Stomach (tissue), 8 donors: ENCODE measurements at regions not wholly inside any gene's neighbourhood (a gene's known extent, or its start where the extent isn't known, plus 50 kb on each side); places are given as distances from the start of the nearest gene placed in this dataset.

ENCODE experiments used
- DNase-seq, 2 donors: peaks; one replicate each; pipeline versions ENCODE4 v3.0.0 to v3.0.0-alpha.2; 2013 to 2019
- H3K27ac ChIP-seq, 5 donors: fragments of 200-600 bp in 4 of 5; sonication (generic) in 4 of 5; one replicate each; pipeline ENCODE4 v1.5.1; 2013 to 2019; ENCODE audit warnings: mild to moderate bottlenecking in 1 of 5, moderate library complexity in 1 of 5
- H3K27me3 ChIP-seq, 3 donors: fragments of 200-600 bp; sonication (generic); one replicate each; pipeline ENCODE4 v1.5.1; 2017 to 2019; ENCODE audit warnings: mixed run types in 1 of 3
- H3K36me3 ChIP-seq, 4 donors: fragments of 200-600 bp; sonication (generic); 1 replicate in 3 of 4; 2 replicates in 1 of 4; pipeline ENCODE4 v1.5.1; 2016 to 2019
- H3K4me1 ChIP-seq, 4 donors: fragments of 200-600 bp; sonication (generic); one replicate each; pipeline ENCODE4 v1.5.1; 2016 to 2019
- H3K4me3 ChIP-seq, 4 donors: fragments of 200-600 bp; sonication (generic) in 3 of 4; one replicate each; pipeline ENCODE4 v1.5.1; 2016 to 2019; ENCODE audit warnings: mild to moderate bottlenecking in 1 of 4
- H3K9me3 ChIP-seq, 4 donors: fragments of 200-600 bp; sonication (generic); one replicate each; pipeline ENCODE4 v1.5.1; 2016 to 2019
- EP300 ChIP-seq: sonication (generic); formaldehyde crosslinking; IDR thresholded peaks from one replicate; pipeline ENCODE4 v1.6.1; 2017; ENCODE audit warnings: antibody characterized with exemption
- POLR2A ChIP-seq, 4 donors: fragments of 450-650 bp; IDR thresholded peaks; one replicate each; pipeline ENCODE4 v1.6.1; 2016; ENCODE audit warnings: antibody characterized with exemption in 4 of 4, control low read depth in 2 of 4, mild to moderate bottlenecking in 1 of 4, moderate library complexity in 1 of 4
- POLR2AphosphoS5 ChIP-seq, 3 donors: sonication (generic); formaldehyde crosslinking; IDR thresholded peaks; one replicate each; pipeline ENCODE4 v1.6.1; 2016; ENCODE audit warnings: antibody characterized with exemption in 3 of 3
- WGBS, 5 donors: extraction: QIAGEN DNeasy Blood & Tissue Kit in 3 of 5; methylation state at CpG; one replicate each; pipeline versions ENCODE4 v1.1.5 to v1.1.7; 2013 to 2018; 5-methylcytosine and 5-hydroxymethylcytosine counted together
- intact Hi-C: fragments of 100-400 bp; cut with DNase I; formaldehyde crosslinking; loops from one replicate; pipeline ENCODE4 v1.15.1; 2023; ENCODE audit warnings: low total_unique reads
- small RNA-seq, 4 donors: library from RNA; depleted of rRNA; stranded (forward); fragments of <200 nt; gene quantifications; one replicate each; pipeline ENCODE3, GENCODE V24; 2016
- TF ChIP-seq, protein P1 (sequence below), 7 experiments: fragments of 450-650 bp in 4 of 7; fragments of 200-600 bp in 3 of 7; sonication (generic) in 3 of 7; IDR thresholded peaks; one replicate each; pipeline ENCODE4 v1.5.1; 2016 to 2019; ENCODE audit warnings: antibody characterized with exemption in 7 of 7, control low read depth in 2 of 7, mild to moderate bottlenecking in 1 of 7
- donor health status: healthy with polysubstance abuse.
- donor health status: Bipolar disorder and iron deficiency.
- donor health status: healthy.

DNA sequence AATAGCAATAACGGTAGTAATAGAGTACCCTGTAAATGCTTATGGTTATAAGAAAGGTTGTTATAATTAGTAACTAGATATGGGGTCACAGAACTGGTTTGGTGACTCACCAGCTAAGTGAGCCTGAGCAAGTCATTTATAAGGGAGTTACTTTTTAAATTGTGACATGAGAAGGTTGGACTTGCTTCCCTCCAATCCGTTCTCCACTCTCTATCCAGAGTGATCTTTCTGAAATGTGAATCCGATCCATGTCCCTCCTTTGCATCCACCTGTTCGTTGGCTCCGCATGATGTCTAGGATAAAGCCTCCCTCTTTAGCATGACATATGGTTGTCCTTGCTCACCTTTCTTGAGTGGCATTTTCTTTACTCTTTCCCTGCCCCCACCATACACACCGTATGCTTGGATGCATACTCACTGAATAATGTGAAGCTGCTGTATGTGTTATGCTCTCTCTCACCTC lies 83.1 kb downstream of the CDC42EP3 start:
- WGBS, 5 donors = 48 to 78% (median 55%) methylated on average over 6 of the region's 6 CpGs
- Histone ChIP-seq H3K4me3 (no peak overlapping the region), H3K9me3 (peaks cover 0 to under 1% (median 0%) of the 10 kb centered on the region in 4 donors), H3K27me3 (no peaks in the 10 kb centered on the region), H3K27ac (peak overlapping the region in 4 of 5 donors; percentile 42 to 87 (median 46)), H3K4me1 (peaks cover 39 to 82% (median 70%) of the 10 kb centered on the region in 4 donors), H3K36me3 (no peaks in the 10 kb centered on the region)
- TF ChIP-seq, protein P1, sequence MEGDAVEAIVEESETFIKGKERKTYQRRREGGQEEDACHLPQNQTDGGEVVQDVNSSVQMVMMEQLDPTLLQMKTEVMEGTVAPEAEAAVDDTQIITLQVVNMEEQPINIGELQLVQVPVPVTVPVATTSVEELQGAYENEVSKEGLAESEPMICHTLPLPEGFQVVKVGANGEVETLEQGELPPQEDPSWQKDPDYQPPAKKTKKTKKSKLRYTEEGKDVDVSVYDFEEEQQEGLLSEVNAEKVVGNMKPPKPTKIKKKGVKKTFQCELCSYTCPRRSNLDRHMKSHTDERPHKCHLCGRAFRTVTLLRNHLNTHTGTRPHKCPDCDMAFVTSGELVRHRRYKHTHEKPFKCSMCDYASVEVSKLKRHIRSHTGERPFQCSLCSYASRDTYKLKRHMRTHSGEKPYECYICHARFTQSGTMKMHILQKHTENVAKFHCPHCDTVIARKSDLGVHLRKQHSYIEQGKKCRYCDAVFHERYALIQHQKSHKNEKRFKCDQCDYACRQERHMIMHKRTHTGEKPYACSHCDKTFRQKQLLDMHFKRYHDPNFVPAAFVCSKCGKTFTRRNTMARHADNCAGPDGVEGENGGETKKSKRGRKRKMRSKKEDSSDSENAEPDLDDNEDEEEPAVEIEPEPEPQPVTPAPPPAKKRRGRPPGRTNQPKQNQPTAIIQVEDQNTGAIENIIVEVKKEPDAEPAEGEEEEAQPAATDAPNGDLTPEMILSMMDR (IDR thresholded peaks at IDR 0.05) = no peak
- no peak for TF ChIP-seq POLR2A (IDR thresholded peaks at IDR 0.05)
- no peak for TF ChIP-seq POLR2AphosphoS5 (IDR thresholded peaks at IDR 0.05)
- TF ChIP-seq EP300 = no peak
- intact Hi-C loops = no loop called here
- peak in 1 of 2 donors; percentile 70 for DNase-seq

DNA sequence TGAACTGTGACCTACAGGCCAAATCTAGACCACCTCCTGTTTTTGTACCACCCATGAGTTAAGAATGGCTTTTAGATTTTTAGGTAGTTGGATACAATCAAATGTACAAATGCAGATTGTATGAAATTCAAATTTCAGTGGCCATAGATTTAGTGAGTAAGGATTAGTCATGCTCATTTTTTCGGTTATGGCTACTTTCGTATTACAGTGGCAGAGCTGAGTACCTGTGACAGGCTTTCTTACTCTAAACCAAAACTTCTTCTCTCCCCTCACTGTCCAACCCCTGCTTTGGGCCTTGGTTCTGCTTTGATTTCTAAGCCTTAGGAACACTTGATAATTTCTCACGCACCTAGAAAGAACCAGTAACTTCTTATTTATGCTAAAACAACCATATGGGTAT lies 82.1 kb downstream of the CDC42EP3 start:
- Histone ChIP-seq H3K4me3 (no peak overlapping the region), H3K27me3 (no peaks in the 10 kb centered on the region), H3K36me3 (no peaks in the 10 kb centered on the region), H3K27ac (peak overlapping the region in 4 of 5 donors; percentile 42 to 47 (median 44)), H3K9me3 (peaks cover 0 to 8% (median 3%) of the 10 kb centered on the region in 4 donors), H3K4me1 (peaks cover 36 to 72% (median 60%) of the 10 kb centered on the region in 4 donors)
- DNase-seq = no peak
- intact Hi-C loops = no loop called here
- TF ChIP-seq POLR2AphosphoS5 (IDR thresholded peaks at IDR 0.05) (no peak), POLR2A (IDR thresholded peaks at IDR 0.05) (no peak)
- 80 to 90% (median 83%) methylated on average over 3 of the region's 3 CpGs for WGBS, 5 donors

DNA sequence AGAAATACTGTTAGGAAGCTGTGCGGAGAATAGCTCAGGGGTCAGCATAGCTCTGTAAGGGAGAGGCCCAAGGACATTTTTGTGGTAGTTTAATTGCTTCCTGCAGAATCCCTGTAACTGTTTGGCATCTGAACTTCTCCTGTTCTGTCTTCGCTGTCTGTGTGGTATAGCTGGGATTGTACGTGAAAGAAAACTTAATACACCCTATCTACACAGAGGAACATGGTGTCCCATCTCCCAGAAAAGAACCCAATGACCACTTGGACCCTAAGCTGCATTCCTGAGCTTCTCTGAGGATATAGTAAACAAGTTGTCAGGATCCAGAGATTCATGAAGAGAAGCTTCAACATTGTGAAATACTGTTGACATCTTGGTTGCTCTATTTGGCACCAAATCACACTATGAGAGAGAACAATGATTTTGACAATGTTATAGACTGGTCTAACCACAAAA lies 81.3 kb downstream of the CDC42EP3 start:
- Histone ChIP-seq H3K36me3 (no peaks in the 10 kb centered on the region), H3K4me3 (no peak overlapping the region), H3K27me3 (no peaks in the 10 kb centered on the region), H3K9me3 (peaks cover 0 to 8% (median 3%) of the 10 kb centered on the region in 4 donors), H3K4me1 (peaks cover 30 to 64% (median 53%) of the 10 kb centered on the region in 4 donors), H3K27ac (peak overlapping the region in 3 of 5 donors; percentile 13 to 43 (median 13))
- TF ChIP-seq, protein P1 (IDR thresholded peaks at IDR 0.05) = no peak
- TF ChIP-seq POLR2AphosphoS5 (IDR thresholded peaks at IDR 0.05) (peak in 2 of 3 donors; percentile 36 to 67), EP300 (no peak), POLR2A (IDR thresholded peaks at IDR 0.05) (no peak)
- WGBS, 5 donors = 61 to 85% (median 81%) methylated on average over 3 of the region's 3 CpGs
- no peak for DNase-seq
- intact Hi-C loops = no loop called here

Small RNA genes lying in the stretch of these regions (small RNA-seq; reads per million reads assigned to genes)
- 0 reads per million in 4 donors for gene RNU6-1116P
